OCI-LY1 (cell line): ENCODE measurements at regions not wholly inside any gene's neighbourhood (a gene's known extent, or its start where the extent isn't known, plus 50 kb on each side); places are given as distances from the start of the nearest gene placed in this dataset.

Source experiments
- CTCF ChIP-seq: fragments of 200-600 bp; sonication (generic), shearing (Covaris generic); IDR thresholded peaks from 2 replicates; pipeline ENCODE4 v1.5.1; 2017; ENCODE audit warnings: mild to moderate bottlenecking, antibody characterized with exemption, low read length, moderate library complexity, mixed read lengths
- EZH2 ChIP-seq: fragments of 200-600 bp; sonication (generic), shearing (Covaris generic); IDR thresholded peaks from 2 replicates; pipeline ENCODE4 v1.8.0; 2017; ENCODE audit warnings: borderline replicate concordance, mixed run types, mild to moderate bottlenecking, antibody characterized with exemption, low read length, moderate library complexity, mixed read lengths

GRCh38 chr4:189547559-189547958 is 393.1 kb upstream of the FRG1 start:
- TF ChIP-seq CTCF (no peak), EZH2 (no peak)
